DOHH2 (cell line): ENCODE measurements at regions not wholly inside any gene's neighbourhood (a gene's known extent, or its start where the extent isn't known, plus 50 kb on each side); places are given as distances from the start of the nearest gene placed in this dataset.

Experiments used
- EZH2phosphoT487 ChIP-seq: fragments of 200-600 bp; sonication (generic); IDR thresholded peaks from 2 replicates; pipeline ENCODE4 v1.6.1; 2017; ENCODE audit warnings: borderline replicate concordance, mild to moderate bottlenecking, antibody characterized with exemption, low read length, moderate library complexity, mixed read lengths
- TF ChIP-seq, protein P1 (sequence below): fragments of 200-600 bp; sonication (generic); IDR thresholded peaks from one replicate; pipeline ENCODE4 v1.5.1; 2014; ENCODE audit warnings: antibody characterized with exemption, mild to moderate bottlenecking, low read depth, low read length; ENCODE audit not compliant: poor library complexity, severe bottlenecking

DNA sequence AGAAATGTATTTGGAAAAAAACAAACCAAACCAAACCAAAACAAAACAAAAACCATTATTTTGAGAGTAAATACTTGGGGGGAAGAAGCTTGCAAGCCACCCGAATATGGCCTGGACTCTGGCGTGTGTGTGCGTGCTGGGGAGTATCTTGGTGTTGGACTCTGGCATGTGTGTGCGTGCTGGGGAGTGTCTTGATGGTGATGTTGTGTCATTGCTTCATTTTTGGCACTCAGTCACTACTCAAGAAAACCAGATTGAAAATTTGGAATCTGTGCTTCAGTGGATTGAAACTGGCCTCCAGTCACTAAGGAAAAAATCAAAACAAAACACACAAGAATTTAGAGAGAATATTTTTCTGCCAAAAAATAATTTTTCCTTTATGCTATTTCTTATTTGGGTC is 76.1 kb downstream of the ARRDC3 start:
- TF ChIP-seq, protein P1, sequence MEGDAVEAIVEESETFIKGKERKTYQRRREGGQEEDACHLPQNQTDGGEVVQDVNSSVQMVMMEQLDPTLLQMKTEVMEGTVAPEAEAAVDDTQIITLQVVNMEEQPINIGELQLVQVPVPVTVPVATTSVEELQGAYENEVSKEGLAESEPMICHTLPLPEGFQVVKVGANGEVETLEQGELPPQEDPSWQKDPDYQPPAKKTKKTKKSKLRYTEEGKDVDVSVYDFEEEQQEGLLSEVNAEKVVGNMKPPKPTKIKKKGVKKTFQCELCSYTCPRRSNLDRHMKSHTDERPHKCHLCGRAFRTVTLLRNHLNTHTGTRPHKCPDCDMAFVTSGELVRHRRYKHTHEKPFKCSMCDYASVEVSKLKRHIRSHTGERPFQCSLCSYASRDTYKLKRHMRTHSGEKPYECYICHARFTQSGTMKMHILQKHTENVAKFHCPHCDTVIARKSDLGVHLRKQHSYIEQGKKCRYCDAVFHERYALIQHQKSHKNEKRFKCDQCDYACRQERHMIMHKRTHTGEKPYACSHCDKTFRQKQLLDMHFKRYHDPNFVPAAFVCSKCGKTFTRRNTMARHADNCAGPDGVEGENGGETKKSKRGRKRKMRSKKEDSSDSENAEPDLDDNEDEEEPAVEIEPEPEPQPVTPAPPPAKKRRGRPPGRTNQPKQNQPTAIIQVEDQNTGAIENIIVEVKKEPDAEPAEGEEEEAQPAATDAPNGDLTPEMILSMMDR = no peak
- no peak for TF ChIP-seq EZH2phosphoT487
